VCaP (cell line): ENCODE measurements at regions not wholly inside any gene's neighbourhood (a gene's known extent, or its start where the extent isn't known, plus 50 kb on each side); places are given as distances from the start of the nearest gene placed in this dataset.

Experiments used
- H3K27ac ChIP-seq: fragments of 450-650 bp; 2 replicates; pipeline ENCODE4 v1.5.1; 2017
- CTCF ChIP-seq: fragments of 450-650 bp; conservative IDR thresholded peaks from 2 replicates; pipeline ENCODE4 v1.5.1; 2017; ENCODE audit warnings: mild to moderate bottlenecking, moderate library complexity

GRCh38 chr3:104132566-104133403 lies 1233.9 kb upstream of the ALCAM start:
- no peak overlapping the region for H3K27ac ChIP-seq
- TF ChIP-seq CTCF = no peak

- no peak for TF ChIP-seq CTCF
- H3K27ac ChIP-seq = no peak overlapping the region
Measured at GRCh38 chr3:104133630-104134029, 1233.1 kb upstream of the ALCAM start.

- no peak for TF ChIP-seq CTCF
- H3K27ac ChIP-seq = no peak overlapping the region
Measured at GRCh38 chr3:104137116-104137515, 1229.6 kb upstream of the ALCAM start.

- H3K27ac ChIP-seq = no peak overlapping the region
- TF ChIP-seq CTCF = no peak
Measured at GRCh38 chr3:104145164-104145563, 1221.5 kb upstream of the ALCAM start.

- no peak for TF ChIP-seq CTCF
- H3K27ac ChIP-seq = no peak overlapping the region
Measured at GRCh38 chr3:104149154-104149553, 1217.6 kb upstream of the ALCAM start.

DNA sequence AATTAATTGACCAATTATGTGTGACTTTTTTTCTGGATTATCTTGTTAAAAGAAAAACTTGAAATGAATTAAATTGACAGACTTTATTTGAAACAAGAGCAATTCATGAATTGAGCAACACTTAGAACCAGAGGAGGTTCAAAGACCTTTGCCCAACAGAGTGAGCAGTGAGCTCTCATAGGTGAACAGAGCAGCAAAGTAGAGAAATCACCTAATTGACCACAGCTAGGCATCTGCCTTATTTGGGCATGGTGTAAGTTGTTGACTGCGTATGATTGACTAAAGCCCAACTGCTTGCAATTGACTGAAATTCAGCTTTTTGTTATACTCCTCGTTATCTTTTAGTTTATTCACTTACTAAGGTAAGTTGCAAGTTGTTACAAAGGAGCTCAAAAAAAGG lies 1216.0 kb upstream of the ALCAM start:
- no peak overlapping the region for H3K27ac ChIP-seq
- no peak for TF ChIP-seq CTCF

DNA sequence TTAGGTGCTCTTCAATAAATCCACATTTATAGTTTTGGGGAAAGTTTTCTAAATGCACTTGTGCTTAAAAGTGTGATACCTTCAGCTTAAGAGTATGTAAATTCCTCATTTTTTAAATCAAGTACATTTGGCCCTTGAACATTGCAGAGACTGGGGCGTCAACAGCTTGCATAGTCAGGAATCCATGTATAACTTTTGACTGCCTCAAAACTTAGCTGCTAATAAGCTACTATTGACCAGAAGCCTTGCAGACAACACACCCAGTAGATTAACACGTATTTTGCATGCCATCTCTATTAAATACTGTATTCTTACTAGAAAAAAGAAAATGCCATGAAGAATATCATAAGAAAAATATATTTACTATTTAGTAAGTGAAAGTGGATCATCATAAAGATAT lies 1211.8 kb upstream of the ALCAM start:
- H3K27ac ChIP-seq = no peak overlapping the region
- no peak for TF ChIP-seq CTCF
